HG02759 (cell line): ENCODE measurements at regions not wholly inside any gene's neighbourhood (a gene's known extent, or its start where the extent isn't known, plus 50 kb on each side); places are given as distances from the start of the nearest gene placed in this dataset.
"Not testable (repeated sequence)": the region's sequence is repeated elsewhere in the genome, so short reads cannot be mapped to it uniquely, and the experiment has no call there.

Experiments
- ATAC-seq: cut with Tn5 transposase; IDR thresholded peaks from one replicate; pipeline ENCODE4 v1.9.1; 2021; ENCODE audit warnings: mild to moderate bottlenecking, moderate library complexity; ENCODE audit not compliant: unreplicated experiment

DNA sequence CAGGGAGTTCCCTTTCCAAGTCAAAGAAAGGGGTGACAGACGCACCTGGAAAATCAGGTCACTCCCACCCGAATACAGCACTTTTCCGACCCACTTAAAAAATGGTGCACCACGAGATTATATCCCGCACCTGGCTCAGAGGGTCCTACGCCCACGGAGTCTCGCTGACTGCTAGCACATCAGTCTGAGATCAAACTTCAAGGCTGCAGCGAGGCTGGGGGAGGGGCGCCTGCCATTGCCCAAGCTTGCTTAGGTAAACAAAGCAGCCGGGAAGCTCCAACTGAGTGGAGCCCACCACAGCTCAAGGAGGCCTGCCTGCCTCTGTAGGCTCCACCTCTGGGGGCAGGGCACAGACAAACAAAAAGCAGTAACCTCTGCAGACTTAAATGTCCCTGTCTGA lies 277.8 kb upstream of the ARHGAP42 start:
- ATAC-seq = not testable (repeated sequence)

DNA sequence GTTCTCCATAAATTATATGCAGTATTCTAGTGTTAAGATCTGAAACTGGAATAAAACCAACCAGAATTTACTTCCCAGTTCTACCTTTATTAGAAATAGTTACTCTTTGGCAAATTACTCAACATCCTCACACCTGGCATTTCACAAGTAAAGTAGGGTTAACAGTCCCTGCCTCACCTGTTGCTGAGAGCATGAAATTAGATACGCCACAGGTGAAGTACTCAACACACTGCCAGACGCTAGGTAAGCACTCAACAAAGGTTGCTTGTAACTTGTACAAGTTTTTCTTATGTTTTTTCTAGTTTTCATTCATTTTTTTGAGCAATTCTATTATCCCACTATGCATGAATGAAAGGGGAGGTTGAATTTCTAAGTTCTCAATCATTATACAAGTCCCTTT lies 267.6 kb upstream of the ARHGAP42 start:
- no peak for ATAC-seq

DNA sequence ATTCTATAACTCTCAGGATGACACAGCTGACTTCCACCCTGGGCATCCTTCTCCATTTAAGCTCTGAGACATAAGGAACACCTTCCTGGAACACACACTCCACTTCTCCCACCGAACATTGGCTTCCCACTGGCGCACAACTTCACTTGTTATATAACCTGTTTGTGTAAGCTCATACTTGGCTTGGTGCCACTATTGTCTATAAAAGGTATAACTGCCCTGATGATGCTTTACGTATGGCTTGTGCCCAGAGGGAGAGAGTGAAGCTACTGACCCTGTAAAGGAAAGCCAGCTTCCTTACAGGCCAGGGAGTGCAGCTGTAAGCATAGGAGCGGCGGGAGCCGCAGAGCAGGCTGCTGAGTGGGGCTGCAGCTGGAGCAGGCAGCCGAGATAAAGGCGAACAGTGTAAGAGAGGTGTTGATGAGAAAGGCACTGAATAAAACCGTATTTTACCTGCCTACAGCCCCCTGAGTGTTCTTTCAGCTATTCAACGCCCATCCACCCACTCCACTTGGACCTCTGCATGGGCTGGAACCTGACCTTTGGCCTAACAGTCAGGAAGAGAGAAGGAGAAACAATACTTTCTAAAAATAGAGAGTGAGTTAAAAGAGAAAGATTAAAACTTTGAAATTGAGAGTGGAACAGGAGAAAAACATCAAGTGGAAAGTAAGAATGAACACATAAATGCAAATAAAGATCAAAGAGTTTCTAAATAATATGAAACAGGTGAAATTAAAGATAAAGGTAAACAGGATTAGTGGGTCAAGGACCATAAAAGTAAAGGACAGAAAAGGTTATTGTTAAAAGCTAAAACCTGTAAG lies 252.1 kb upstream of the ARHGAP42 start:
- no peak for ATAC-seq

DNA sequence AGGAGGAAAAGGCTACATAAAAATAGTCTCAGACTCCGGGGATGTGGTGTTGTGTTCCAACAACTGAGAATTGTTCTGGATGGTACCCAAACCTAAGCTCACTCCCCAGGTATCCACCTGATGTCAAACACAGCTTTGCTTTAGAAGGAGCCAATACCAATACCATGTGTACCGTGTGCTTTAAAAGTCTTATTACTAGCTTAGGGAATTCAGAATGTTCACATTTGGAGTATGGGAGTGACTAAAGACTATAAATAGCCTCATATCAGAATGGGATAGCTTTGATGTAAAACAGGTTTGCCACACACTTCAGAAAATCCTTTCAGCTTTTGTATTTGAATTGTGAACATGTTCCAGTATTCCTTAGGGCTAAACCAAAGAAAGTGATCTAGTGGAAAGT lies 248.7 kb upstream of the ARHGAP42 start:
- no peak for ATAC-seq

DNA sequence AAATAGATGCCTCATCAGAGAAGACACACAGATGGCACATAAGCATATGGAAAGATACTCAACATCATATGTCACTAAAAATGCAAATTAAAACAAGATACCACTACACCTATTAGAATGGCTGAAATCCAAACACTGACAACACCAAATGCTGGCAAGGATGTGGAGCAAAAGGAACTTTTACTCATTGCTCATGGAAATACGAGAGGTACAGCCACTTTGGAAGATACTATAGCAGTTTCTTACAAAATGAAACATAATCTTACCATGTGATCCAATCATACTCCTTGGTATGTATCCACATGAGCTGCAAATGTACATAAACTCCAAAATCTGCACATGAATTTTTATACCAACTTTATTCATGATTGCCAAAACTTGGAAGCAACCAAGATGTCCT lies 246.0 kb upstream of the ARHGAP42 start:
- ATAC-seq = no peak

DNA sequence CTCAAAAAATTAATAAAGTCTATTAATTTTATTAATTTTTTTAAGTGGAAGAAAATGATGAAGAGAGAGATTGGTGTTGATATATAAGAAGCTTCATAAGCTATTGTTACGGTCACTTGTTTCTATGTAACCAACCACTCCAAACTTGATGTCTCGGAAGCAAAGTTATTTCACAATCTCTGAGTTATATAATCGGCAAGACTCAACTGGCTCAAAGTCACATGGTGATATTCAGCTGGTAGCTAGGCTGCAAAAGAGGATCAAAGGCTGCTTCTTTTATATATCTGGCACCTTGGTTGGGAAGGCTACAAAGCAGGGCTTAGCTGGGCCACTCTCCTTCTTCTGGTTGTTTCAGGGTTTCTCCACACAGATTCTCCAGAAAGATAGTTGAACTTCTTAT lies 245.1 kb upstream of the ARHGAP42 start:
- no peak for ATAC-seq

DNA sequence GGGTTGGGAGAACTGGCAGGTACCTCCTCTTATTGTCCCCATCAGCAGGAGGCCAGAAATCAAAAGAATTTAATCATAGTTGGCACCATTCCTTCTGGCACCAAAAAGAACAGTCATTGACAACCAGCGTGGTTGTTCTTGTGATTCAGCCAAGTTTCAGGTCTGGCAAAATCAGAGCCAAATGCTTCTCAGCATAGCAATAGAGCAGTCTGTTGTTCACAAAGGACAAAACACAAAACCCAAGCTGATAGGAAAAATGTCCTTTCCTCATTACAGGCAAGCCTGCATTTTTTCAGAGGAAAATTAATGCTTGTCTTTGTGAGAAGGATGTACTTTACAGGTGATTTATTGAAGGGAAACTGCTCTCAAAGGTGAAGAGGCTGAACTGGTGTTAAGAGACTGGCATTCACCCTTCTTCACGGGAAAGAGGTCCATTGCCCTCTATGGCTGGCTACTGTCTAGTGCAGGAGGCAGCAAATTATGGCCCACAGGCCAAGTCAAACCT lies 241.8 kb upstream of the ARHGAP42 start:
- ATAC-seq = no peak

DNA sequence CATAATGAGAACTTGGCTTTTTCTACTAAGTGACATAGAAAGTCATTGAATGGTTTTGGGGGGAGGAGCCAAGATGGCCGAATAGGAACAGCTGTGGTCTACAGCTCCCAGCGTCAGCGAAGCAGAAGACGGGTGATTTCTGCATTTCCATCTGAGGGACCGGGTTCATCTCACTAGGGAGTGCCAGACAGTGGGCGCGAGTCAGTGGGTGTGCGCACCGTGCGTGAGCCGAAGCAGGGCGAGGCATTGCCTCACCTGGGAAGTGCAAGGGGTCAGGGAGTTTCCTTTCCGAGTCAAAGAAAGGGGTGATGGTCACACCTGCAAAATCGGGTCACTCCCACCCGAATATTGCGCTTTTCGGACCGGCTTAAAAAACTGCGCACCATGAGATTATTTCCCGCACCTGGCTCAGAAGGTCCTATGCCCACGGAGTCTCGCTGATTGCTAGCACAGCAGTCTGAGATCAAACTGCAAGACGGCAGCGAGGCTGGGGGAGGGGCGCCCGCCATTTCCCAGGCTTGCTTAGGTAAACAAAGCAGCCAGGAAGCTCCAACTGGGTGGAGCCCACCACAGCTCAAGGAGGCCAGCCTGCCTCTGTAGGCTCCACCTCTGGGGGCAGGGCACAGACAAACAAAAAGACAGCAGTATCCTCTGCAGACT lies 235.2 kb upstream of the ARHGAP42 start:
- ATAC-seq = not testable (repeated sequence)

DNA sequence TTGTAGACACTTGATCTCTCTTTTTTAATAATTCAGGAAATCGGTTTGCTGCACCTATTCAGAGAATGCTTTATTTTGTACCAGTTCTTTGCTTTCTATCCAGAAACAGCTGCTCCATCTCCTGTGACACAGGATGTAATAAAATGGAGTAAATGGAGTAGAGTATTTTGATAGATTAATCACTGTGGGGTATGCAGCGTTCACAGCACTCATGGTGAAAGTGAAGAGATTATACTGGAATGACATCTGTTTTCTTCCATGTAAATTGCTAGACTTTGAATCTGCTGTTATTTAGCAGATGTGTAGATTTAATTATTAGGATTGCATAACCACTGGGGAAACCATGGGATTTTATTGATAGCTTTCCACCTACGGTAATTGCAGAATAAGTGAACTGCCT lies 227.3 kb upstream of the ARHGAP42 start:
- ATAC-seq = no peak

DNA sequence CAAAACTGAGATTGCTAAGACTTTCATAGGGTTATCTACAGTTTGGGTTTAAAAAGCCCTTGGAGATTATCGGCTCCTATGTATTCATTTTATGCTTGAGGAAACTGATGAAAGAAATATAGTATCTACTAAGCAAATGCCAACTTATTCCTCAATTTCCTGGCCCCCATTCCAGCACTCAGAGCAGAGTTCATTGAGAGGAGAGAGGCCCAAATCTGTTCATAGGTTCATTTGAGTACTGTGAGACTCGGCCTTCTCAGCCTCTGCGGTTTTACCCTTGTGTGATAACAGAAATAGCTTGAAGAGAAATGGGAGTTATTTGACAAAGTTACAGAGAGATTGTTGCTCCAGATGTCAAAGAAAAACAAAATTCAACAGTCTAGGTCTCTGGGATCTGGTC lies 226.7 kb upstream of the ARHGAP42 start:
- ATAC-seq = no peak

DNA sequence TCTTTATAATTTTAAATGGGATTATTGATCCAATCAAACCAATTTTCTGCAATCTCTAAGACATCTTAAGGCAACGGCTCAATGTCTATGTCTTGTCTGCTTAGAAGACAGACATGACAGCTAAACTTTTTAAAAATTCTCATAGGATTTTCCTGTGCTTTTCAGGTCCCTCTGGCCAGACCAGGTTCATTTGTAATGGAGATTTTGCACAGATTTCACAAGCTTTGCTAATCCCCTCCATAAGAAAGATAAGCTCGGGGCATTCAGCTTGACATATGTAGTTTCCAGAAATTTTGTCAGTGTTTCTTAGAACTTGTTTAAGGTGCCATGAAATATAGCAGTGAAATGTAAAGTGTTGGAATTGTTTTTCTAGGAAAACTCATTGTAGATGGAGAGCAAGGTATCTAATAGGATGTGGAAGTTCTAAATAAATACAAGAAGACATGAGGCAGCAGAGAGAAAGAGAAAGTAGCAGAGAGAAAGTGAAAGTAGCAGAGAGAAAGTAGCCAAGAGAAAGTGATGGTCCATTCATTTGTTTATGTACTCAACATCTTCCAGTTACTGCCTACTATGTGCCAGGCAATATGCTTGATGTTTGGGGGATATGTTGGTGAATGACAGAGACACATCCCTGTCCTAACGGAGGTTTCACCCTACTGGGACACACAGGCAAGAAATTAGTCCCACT lies 219.1 kb upstream of the ARHGAP42 start:
- no peak for ATAC-seq

DNA sequence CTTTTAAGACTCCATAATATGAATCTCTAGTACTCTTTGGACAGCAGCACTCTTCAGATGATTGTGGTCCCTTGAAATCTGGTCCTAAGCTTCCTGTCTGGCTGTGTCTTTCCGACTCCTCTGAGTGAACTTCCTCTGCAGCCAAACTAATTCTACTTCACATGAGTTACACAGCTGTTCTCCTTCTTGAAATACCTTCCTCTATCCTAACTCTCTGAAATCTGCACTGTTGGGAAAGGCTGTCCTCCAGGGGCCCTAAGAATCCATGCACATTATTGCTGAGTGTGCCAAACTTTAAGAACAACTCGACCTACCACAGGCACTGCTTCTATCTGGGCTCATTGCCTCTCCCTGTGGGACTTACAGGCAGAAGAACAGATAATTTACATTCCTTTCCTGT lies 217.3 kb upstream of the ARHGAP42 start:
- ATAC-seq = no peak

DNA sequence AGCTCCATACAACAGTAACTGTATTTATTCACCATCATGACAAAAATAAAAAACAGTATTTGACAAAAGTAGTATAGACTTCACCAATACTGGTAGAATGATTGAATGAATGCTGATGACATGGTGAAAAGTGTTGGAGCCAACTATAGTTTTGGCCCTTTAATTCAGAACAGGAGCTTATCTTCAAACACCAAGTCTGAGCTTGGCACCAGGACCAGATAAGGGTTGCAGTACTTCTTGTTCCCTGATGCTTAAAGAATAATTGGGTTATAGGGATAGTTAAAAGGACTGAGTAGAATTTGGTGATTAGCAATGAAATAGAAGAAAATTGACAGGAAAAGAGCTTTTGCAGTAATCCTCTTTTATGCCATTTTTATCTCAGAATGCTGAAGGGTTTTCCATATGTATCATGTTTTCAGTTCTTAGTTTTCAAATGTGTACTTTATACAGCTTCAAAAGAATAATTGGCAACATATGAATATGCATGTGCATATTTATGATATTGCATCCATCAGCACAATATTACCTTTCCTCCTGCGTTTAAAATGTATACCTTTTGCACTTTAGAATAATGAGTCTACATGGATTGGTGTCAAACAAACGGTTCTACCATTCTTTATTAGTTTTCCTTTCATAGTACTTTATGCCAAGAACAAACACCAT lies 214.2 kb upstream of the ARHGAP42 start:
- ATAC-seq = no peak

DNA sequence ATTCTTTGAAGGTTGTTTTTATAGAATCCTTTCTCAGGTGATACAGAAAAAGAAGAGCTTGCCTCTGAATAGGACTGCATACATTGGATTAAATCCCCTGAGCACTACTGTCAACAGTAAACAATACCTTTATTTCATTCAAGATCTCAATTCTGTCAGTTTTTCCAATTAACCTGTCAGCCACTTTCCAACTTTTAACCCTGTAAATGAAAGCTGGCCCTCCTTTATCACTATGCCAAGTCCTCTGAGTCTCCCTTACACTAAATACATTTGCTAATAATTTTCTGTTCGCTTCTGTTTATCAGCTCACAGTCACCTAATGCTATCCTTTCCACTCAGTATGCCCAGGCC lies 213.7 kb upstream of the ARHGAP42 start:
- ATAC-seq = no peak

DNA sequence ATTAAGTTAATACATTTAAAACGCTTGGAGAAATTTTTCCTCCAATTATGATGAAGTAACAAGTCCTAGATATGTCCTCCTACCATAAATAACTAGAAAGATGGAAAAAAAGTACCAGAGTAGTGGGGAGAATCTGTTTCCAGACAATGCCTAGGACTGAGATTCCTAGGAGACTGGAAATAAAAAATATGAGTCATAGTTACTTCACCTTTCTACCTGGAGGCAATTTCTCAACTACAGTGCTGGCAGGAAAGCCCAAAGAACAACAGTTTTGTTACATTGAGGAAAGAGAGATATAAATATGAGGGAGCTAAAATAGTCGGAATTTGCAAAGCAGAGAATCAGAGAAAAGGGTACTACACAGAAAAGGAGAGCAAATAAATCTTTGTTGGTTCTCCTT lies 202.1 kb upstream of the ARHGAP42 start:
- no peak for ATAC-seq

DNA sequence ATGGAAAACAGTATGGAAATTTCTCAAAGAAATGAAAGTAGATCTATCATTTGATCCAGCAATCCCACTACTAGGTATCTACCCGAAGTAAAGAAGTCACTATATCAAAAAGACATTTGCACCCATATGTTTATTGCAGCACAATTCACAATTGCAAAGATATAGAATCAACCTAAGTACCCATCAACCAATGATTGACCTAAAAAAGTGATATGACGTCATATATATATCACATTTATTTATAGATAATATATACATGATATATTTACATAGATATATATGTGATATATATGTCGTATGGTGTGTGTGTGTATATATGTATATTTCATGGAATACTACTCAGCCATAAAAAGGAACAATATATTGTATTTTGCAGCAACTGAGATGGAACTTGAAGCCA lies 188.3 kb upstream of the ARHGAP42 start:
- ATAC-seq = no peak

DNA sequence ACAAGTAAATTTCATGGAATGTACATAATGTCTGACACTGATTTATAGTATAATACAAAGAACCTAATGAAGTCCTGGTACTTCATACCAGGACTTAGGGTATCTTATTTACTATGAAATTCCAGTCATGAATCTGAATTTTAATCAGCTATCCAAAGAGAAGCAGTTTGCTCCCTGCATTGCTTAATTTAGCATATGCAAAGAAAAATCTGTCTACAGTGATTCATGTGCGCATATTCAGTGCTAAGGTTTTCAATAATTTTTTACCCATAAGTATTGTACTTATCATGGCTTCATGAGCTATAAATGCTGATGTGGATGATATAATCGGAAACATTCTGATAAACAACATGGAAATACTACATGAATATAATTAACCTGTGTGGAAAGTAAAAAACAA lies 185.6 kb upstream of the ARHGAP42 start:
- ATAC-seq = no peak

DNA sequence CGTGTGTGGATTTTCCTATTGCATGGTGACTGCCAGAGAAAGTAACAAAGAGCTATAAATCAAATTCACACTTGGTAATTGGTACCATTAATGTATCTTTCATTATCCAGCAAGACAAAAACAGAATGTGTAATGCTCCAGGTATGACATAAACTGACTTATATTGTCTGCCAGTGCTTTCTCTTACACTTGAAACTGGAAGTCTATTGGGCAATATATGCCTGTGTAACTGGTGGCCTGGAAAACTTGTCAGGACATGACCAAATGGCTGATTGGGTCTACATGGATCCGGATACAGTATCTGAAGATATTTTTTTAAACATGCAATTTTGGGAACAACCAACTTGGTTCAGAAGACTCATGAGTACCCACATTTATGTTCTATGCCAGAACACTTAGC lies 174.6 kb upstream of the ARHGAP42 start:
- ATAC-seq = no peak

DNA sequence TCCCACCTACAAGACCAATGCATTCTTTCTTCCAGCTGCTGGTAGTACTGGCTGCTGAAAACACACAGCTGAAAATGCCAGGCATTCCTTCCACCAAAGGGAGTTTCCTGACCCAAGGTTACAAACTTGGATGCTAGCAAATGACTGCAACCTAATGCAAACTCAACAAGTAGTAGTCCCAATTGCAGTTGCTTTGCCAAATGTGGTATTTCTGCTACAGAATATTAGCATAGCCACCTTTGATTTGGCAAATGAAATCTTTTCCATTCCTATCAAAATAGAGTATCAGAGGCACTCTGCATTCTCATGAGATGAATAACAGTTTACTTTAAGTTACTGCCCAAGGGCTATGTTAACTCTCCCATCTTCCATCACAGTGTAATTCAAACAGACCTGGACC lies 172.0 kb upstream of the ARHGAP42 start:
- no peak for ATAC-seq

DNA sequence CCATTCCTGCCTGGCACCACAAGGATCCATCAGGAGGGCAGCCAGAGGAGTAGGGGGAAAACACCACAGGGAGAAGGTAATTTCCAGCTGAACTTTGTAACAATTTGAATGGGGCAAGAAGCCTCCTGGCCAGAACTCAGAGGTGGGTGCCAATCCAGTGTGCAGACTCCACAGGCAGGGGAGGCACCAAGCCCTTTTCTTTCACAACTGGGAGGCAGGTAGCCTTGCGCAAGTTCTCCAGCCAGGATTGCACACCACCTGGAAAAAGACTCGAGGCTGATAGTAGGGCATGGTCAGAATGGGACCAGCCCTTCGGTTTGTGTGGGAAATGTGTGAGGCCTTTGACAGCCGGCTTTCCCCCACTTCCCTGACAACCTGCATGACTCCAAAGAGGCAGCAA lies 161.9 kb upstream of the ARHGAP42 start:
- ATAC-seq = no peak

DNA sequence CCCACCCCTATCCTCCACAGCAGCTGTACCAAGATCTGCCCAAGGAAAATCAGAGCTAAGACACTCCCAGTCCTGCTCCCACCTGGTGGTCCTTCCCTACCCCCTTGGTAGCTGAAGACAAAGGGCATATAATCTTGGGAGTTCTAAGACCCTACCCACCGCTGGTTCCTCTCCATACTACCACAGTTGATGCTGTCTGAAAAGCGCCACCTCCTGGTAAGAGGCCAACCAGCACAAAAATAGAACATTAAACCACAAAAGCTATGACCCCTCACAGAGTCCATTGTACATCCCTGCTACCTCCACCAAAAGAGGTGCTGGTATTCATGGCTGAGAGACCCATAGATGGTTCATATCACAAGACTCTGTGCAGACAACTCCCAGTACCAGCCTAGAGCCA lies 161.5 kb upstream of the ARHGAP42 start:
- no peak for ATAC-seq
